ENCODE measurements at regions not wholly inside any gene's neighbourhood (a gene's known extent, or its start where the extent isn't known, plus 50 kb on each side); places are given as distances from the start of the nearest gene placed in this dataset.

GRCh38 chr14:50026396-50026795, 90.0 kb downstream of the VCPKMT start (continued):
- TF ChIP-seq ARID4B (CRISPR knock-in tag; IDR thresholded peaks at IDR 0.05; ENCODE audit: borderline replicate concordance) (no peak), E2F5 (CRISPR knock-in tag; IDR thresholded peaks at IDR 0.05) (no peak), GRHL2 (CRISPR knock-in tag; IDR thresholded peaks at IDR 0.05; ENCODE audit: insufficient replicate concordance, severe bottlenecking) (no peak), ZNF121 (CRISPR knock-in tag; IDR thresholded peaks at IDR 0.05) (no peak), ZMAT4 (CRISPR knock-in tag; IDR thresholded peaks at IDR 0.05) (no peak), ZNF317 (CRISPR knock-in tag; IDR thresholded peaks at IDR 0.05; ENCODE audit: borderline replicate concordance, low read depth) (no peak), CREB1 (CRISPR knock-in tag; IDR thresholded peaks at IDR 0.05) (no peak), NR2C2 (CRISPR knock-in tag; IDR thresholded peaks at IDR 0.05) (no peak), PRDM15 (CRISPR knock-in tag; IDR thresholded peaks at IDR 0.05) (no peak)

- POLR2A ChIA-PET, result interaction anchor here (1.1 kb wide), 1 partner anchor 10 kb away, joined by 3 read pairs; no protein-coding TSS in a partner anchor
- no peak overlapping the region for H3K4me3 Mint-ChIP-seq
- peaks cover 11% of the 10 kb centered on the region for H3K9me3 Mint-ChIP-seq
- H3K36me3 Mint-ChIP-seq, result no peaks in the 10 kb centered on the region
- ATAC-seq (no peak), DNase-seq (ENCODE audit: low spot score) (no peak)
- H3K27me3 Mint-ChIP-seq (ENCODE audit: low read depth), result no peaks in the 10 kb centered on the region; the same call in 1 of the 2 replicates
- H3K27ac Mint-ChIP-seq, result no peak overlapping the region
- CTCF ChIA-PET, result no interaction called here
- no peaks in the 10 kb centered on the region for H3K4me1 Mint-ChIP-seq
- no peak for TF ChIP-seq TEAD4 (CRISPR knock-in tag; IDR thresholded peaks at IDR 0.05)
- TF ChIP-seq ZNF423 (CRISPR knock-in tag; IDR thresholded peaks at IDR 0.05), result no peak
- TF ChIP-seq FOXK1 (CRISPR knock-in tag; IDR thresholded peaks at IDR 0.05), result no peak
- no peak for TF ChIP-seq ZBTB43 (CRISPR knock-in tag; IDR thresholded peaks at IDR 0.05)
- no peak for TF ChIP-seq SP1 (CRISPR knock-in tag; conservative IDR thresholded peaks at IDR 0.05)
- TF ChIP-seq SMAD4 (CRISPR knock-in tag; IDR thresholded peaks at IDR 0.05), result no peak
- no peak for TF ChIP-seq MXD4 (CRISPR knock-in tag; IDR thresholded peaks at IDR 0.05; ENCODE audit: borderline replicate concordance)
- no peak for TF ChIP-seq ATF6 (CRISPR knock-in tag; IDR thresholded peaks at IDR 0.05)
- TF ChIP-seq CTCF (IDR thresholded peaks at IDR 0.05), result no peak
- TF ChIP-seq USF1 (CRISPR knock-in tag; IDR thresholded peaks at IDR 0.05), result no peak
- TF ChIP-seq ZNF219 (CRISPR knock-in tag; IDR thresholded peaks at IDR 0.05; ENCODE audit: borderline replicate concordance), result no peak
- TF ChIP-seq ERG (CRISPR knock-in tag; IDR thresholded peaks at IDR 0.05), result no peak
Measured at GRCh38 chr14:50027816-50028215, 88.6 kb downstream of the VCPKMT start.
